GM10248 (cell line): ENCODE measurements at regions not wholly inside any gene's neighbourhood (a gene's known extent, or its start where the extent isn't known, plus 50 kb on each side); places are given as distances from the start of the nearest gene placed in this dataset.

Experiments used
- CTCF ChIA-PET: fragments of 300-600 bp; sonication (Branson Sonifier 250); formaldehyde crosslinking; extraction: SDS; loops from one replicate; lab custom pipeline; 2021; ENCODE audit warnings: antibody characterized with exemption; lab: Yijun Ruan, JAX
- POLR2A ChIA-PET: fragments of 350-650 bp; sonication (Branson Sonifier 250); formaldehyde crosslinking; extraction: SDS; loops from one replicate; lab custom pipeline; 2020; ENCODE audit warnings: antibody characterized with exemption; lab: Yijun Ruan, JAX
- DNase-seq: peaks from one replicate; pipeline ENCODE4 v3.0.0; 2012; ENCODE audit errors: extremely low spot score
- TF ChIP-seq, protein P1 (sequence below): IDR thresholded peaks from 2 replicates; pipeline ENCODE4 v1.5.1; 2012; ENCODE audit warnings: mild to moderate bottlenecking, low read depth; ENCODE audit errors: extremely low read depth, missing control alignments, control extremely low read depth

- ChIA-PET CTCF (interaction anchor here (0.9 to 2.2 kb wide), 2 partner anchors 22 to 24 kb away, joined by 3 to 8 read pairs; no protein-coding TSS in a partner anchor), POLR2A (no interaction called here)
- TF ChIP-seq, protein P1, sequence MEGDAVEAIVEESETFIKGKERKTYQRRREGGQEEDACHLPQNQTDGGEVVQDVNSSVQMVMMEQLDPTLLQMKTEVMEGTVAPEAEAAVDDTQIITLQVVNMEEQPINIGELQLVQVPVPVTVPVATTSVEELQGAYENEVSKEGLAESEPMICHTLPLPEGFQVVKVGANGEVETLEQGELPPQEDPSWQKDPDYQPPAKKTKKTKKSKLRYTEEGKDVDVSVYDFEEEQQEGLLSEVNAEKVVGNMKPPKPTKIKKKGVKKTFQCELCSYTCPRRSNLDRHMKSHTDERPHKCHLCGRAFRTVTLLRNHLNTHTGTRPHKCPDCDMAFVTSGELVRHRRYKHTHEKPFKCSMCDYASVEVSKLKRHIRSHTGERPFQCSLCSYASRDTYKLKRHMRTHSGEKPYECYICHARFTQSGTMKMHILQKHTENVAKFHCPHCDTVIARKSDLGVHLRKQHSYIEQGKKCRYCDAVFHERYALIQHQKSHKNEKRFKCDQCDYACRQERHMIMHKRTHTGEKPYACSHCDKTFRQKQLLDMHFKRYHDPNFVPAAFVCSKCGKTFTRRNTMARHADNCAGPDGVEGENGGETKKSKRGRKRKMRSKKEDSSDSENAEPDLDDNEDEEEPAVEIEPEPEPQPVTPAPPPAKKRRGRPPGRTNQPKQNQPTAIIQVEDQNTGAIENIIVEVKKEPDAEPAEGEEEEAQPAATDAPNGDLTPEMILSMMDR: no peak
- DNase-seq: no peak
Observed at GRCh38 chr5:4963265-4963664, 176.9 kb upstream of the ADAMTS16 start.

GRCh38 chr5:4969351-4969750 lies 170.8 kb upstream of the ADAMTS16 start:
- no peak for DNase-seq
- ChIA-PET CTCF (interaction anchor here (1.5 kb wide), 1 partner anchor 12 kb away, joined by 3 read pairs; no protein-coding TSS in a partner anchor), POLR2A (no interaction called here)
- TF ChIP-seq, protein P1: no peak

DNA sequence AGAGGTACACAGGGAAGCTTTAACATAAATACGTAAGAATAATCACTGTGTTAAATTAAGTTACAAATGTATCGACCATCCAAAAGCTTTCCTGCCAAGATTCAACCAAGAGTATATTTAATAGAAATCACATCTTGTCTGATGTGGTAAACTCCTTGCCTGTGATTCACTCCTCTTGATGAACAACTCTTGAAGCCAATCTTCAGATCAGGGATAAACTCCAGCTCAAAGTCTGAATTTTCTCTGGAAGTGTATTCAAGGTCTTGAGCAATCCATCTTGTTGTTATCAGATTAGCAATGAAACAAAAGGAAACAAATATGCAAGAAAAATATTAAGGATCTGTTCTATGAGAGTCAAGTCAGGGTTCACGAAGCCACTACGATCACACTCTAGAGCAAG lies 170.0 kb upstream of the ADAMTS16 start:
- POLR2A ChIA-PET: no interaction called here
- CTCF ChIA-PET: interaction anchor here (1.5 kb wide), 1 partner anchor 13 kb away, joined by 3 read pairs; no protein-coding TSS in a partner anchor

DNA sequence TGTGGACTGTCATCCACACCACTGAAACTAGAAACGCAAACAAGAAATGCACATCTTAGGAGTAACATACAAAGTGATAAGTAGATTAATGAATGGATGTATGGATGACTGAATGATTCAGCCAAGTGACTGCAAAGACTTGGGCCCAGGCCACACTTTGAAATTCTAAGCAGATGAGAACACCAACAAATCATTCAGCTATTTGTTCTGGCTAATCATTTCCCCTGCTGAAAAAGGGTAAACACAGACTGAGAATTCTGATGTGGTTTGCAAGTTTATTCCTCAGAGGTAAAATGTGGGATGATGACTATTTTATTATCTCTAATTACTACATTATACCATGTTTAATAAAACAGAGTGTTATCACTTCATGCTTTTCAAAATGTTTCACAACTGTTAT lies 163.2 kb upstream of the ADAMTS16 start:
- CTCF ChIA-PET: no interaction called here
- DNase-seq: no peak
- POLR2A ChIA-PET: no interaction called here
- TF ChIP-seq, protein P1: no peak

More for the DNA sequence above, 170.0 kb upstream of the ADAMTS16 start:
- TF ChIP-seq, protein P1: no peak
- no peak for DNase-seq

- POLR2A ChIA-PET: no interaction called here
- no peak for DNase-seq
- CTCF ChIA-PET: interaction anchor here (1.5 kb wide), 1 partner anchor 10 kb away, joined by 4 read pairs; no protein-coding TSS in a partner anchor
Observed at GRCh38 chr5:4977416-4978110, 162.6 kb upstream of the ADAMTS16 start.

GRCh38 chr5:4980201-4980600 lies 159.9 kb upstream of the ADAMTS16 start:
- POLR2A ChIA-PET: no interaction called here
- CTCF ChIA-PET: no interaction called here
- TF ChIP-seq, protein P1: no peak
- no peak for DNase-seq

More at GRCh38 chr5:4977416-4978110, 162.6 kb upstream of the ADAMTS16 start:
- TF ChIP-seq, protein P1: no peak

DNA sequence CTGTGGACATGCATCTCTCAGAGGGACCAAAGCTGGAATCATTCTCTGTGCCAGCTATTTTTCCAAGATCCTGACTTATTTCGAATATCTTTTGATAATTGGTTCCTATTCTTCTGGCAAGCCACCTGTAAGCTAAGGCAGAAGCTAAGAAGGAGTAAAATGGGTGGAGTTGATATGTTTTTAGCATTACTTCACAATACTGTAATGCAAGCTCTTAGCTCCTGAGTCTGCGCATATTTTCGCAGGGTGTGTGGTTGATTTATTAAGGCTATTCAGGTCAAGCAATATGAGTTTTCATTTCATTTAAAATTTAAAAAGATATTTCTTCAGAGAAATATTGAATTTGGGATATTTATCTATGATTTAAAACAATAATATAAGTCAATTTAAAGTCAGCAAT lies 158.5 kb upstream of the ADAMTS16 start:
- ChIA-PET POLR2A (no interaction called here), CTCF (no interaction called here)
- TF ChIP-seq, protein P1: no peak
- no peak for DNase-seq
